ENCODE measurements at regions not wholly inside any gene's neighbourhood (a gene's known extent, or its start where the extent isn't known, plus 50 kb on each side); places are given as distances from the start of the nearest gene placed in this dataset.
"Not testable (repeated sequence)": the region's sequence is repeated elsewhere in the genome, so short reads cannot be mapped to it uniquely, and the experiment has no call there.

DNA sequence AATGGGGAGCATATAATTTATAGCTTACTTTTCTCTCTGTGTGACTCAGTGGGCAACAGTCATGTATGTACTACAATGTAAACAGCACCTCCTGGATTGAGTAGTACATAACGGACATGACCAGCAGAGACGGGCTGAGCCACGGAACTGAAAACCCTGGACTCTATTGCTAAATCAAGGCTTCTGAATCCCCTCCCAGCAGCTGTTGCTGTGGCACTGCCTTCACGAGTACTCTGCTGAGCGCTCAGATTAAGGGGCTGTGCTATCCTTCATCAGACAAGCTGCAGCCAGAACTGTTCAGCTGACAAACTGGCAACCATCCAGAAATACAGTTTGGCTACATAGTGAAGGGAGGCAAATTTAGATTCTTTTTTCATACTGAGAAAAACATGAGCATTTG lies 131.3 kb upstream of the CCDC180 start:
- no peak for DNase-seq (ENCODE audit: low spot score)

DNA sequence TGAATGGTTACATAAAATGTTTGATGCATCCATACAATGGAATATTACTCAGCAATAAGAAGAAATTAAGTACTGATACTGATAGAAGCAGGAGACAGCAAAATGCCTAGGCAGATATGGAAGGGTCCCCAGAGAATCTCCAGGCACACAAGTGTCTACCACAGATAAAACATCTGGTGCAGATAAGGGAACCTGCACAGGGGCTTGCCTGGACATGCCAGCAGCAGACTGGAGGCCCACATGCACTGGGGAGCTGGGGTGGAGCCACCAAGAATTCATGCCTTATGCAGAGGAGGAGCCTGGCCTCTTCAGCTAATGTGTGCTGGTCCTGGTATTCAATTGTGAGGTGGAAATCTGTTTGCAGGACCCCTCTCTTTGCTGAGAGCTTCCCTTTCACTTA lies 129.2 kb upstream of the CTSV start:
- not testable (repeated sequence) for DNase-seq (ENCODE audit: low spot score)

DNA sequence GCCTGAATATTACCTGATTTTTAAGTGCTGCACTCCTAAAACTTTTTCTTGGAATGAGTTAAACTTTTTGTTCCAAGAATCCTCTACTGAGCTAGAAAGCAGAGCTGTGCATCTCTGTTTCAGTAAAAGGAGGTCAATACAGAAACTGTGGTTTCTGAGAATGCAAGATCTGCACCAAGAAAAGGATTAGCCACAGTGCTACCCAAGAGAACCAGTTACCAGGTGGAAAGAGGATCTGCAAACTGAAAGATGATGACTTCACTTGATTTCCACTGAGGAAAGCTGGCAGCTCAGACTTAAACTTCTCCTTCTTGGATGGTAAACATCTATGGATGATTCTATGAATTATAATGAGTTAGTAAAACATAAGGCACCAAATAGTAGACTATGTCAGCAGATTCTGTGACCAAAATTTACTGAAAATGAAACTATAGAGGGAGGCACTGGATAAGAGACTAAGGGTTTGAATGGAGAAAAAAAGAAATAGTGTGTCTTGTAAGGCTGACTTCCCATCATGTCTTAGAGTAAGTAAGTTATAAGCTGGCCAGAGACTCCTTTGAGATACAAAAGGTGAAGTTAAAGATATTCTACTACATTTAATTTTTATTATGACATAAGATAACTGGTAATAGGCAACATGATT lies 127.7 kb upstream of the CTSV start:
- DNase-seq (ENCODE audit: low spot score) = not testable (repeated sequence)

DNA sequence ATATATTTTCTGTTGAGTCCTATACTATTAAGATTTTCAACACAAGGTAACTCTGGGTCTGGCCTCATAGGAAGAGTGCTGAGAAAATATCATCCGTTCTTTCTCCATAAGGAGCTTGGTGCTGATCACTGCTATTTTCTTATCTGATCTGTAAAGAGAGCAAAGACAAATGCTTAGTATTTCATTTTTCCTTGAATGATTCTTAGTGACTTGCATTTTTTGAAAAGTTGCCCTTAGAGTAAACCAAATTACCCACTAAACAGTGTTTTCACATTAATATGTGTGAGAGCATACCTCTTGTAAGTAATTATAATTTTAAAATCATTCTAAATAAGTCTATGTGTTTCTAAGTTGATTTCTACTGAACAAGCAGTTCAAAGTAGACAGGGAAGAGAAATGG lies 121.3 kb upstream of the CTSV start:
- no peak for DNase-seq (ENCODE audit: low spot score)

DNA sequence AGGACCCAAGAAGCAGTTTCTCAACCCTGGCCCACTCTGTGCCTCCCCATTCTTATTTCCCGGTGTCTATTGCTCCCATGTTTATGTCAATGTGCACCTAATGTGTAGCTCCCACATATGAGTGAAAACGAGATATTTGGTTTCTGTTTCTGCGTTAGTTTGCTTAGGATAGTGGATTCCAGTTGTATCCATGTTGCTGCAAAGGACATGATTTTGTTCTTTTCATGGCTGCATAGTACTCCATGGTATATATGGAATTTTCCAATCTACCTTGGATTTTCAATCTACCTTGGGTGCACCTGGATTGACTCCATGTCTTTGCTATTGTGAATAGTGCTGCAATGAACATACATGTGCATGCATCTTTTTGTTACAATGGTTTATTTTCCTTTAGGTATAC lies 119.8 kb upstream of the CTSV start:
- DNase-seq (ENCODE audit: low spot score) = not testable (repeated sequence)

DNA sequence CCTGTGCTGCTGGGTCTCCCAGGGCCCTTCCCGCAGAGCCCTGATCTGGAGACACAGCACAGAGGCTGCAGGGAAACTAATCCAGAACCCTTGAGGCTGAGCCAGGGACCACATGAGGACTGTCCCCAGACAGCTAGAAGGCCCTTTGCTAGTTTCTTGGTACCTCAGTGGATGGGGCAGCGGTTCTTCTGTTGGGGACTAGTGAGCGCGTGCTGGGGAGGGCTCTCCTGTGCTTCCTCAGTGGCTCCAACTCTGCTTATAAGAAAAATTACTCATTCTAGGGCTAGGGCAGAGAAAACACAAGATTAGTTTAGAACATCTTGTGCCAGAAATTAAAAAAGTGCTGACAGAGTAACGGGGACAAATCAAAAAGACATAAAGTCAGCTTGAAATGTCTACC lies 116.5 kb upstream of the CTSV start:
- DNase-seq (ENCODE audit: low spot score) = not testable (repeated sequence)

DNA sequence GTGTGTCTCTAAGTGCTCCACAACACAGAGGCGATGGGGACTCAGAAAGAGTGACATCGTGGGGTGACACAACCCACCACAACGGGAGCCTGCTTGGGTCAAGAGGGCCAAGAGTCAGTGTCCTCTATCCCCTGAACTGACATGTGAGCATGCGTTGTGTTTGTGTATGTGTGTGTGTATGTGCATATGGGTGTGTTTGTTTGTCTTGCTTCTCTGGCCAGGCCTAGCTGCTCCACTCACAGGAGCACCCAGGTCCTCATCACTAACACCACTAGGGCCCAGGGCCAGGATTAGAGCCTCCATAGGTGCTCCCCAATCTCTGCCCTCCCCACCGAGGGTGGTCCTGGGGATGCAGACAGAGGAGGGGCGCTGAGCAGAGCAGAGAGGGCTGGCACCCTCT lies 115.0 kb upstream of the CTSV start:
- no peak for DNase-seq (ENCODE audit: low spot score)

DNA sequence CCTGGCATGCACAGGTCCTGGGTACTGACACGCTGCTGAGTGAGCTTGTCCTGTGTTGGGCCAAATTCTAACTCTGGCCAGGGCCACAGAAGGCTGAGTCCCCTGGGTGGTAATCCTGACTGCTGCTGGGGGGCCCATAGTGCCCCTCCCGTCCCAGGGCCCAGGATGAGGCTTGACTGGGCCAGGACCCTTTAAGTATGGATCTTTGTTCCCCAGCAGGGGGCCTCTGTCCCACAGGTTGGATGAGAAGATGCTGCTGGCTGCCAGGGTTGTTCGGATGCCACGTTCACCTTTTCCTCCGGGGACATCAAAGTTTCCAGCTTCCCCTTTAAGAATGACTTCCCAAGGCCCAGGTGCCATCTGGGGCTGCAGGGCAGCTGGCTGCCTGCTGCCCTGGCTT lies 114.2 kb upstream of the CTSV start:
- not testable (repeated sequence) for DNase-seq (ENCODE audit: low spot score)

DNA sequence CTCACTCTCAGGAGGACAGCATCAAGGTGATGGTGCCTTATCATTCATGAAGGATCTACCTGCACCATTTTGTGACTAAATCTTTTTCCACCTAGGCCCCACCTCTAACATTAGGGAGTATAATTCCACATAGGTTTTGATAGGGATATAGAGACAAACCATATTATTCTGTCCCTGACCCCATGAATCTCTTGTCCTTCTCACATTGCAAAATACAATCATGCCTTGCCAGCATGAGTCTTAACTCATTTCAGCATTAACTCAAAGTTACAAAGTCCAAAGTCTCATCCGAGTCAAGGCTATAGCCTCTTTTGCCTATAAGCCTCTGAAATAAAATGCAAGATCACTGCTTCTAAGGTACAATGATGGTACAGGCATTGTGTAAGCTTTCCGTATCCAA lies 111.5 kb upstream of the CTSV start:
- not testable (repeated sequence) for DNase-seq (ENCODE audit: low spot score)

DNA sequence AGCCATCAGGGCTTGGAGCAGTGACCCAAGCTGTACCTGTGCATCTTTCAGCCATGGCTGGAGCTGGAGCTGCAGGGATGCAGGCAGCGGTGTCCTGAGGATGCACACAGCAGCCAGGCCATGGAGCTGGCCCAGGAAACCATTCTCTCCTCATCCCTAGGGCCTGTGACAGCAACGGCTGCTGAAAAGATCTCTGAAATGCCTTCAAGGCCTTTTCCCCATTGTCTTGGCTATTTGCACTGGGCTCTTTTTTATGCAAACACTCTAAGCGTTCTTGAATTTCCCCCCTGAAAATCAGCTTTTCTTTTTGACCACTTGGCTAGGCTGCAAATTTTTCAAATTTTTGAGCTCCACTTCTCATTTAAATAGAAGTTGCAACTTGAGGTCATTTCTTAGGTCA lies 109.5 kb upstream of the CTSV start:
- not testable (repeated sequence) for DNase-seq (ENCODE audit: low spot score)

DNA sequence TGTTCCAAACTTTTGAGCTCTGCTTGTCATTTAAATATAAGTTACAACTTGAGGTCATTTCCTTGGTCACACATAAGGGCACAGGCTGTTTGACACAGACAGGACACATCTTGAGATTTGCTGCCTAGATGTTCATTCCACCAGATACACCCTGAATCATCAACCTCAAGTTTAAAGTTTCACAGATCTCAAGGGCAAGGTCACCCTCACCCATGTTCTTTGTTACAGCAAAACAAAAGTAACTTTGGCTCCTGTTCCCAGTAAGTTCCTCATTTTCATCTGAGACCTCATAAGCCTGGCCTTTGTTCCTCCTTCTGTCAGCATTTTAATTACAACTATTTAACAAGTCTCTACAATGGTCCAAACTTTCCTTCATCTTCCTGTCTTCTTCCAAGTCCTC lies 106.7 kb upstream of the CTSV start:
- DNase-seq (ENCODE audit: low spot score) = not testable (repeated sequence)

DNA sequence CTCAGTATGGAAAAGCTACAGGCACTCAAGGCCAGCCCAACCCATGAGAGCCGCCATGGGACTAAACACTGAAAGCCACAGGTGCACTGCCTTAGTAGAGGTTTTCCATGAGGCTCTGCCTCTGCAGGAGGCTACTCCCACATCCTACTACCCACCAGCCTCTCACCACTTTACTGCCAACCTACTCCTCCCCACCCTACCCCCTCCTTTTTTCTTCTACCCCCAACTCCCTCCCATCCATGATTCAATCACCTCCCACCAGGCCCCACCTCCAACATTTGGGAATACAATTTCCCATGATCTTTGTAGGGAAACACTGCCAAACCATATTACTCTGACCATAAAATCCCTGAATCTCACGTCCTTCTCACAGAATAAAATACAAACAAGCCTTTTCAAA lies 101.6 kb upstream of the CTSV start:
- no peak for DNase-seq (ENCODE audit: low spot score)

DNA sequence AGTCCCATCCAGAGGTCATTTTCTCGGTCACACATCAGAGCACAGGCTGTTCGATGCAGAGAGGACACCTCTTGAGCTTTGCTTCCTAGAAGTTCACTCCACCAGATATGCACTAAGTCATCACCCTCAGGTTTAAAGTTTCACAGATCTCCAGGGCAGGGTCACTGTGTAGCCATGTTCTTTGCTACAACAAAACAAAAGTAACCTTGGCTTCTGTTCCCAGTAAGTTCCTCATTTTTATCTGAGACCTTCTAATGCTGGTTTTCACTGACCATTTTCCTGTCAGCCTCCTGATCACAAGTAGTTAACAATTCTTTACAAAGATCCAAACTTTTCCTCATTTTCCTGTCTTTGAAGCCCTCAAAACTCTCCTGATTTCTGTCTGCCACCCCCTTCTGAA lies 97.5 kb upstream of the CTSV start:
- DNase-seq (ENCODE audit: low spot score) = no peak

DNA sequence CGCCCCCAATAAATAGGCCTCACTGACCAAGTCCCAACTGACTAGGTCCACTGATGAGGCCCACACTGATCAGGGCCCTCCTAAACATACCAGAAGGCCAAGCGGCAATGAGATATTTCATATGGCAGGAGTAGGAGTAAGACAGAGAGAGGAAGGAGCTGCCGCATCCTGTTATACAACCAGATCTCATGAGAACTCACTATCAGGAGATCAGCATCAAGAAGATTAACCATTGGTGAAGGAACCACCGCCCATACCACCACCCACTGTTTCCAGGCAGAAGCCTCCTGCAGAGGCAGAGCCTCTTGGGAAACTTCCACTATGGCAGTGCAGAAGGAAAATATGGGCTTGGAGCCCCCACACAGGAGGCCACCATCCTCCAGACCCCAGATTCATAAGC lies 95.0 kb upstream of the CTSV start:
- not testable (repeated sequence) for DNase-seq (ENCODE audit: low spot score)

DNA sequence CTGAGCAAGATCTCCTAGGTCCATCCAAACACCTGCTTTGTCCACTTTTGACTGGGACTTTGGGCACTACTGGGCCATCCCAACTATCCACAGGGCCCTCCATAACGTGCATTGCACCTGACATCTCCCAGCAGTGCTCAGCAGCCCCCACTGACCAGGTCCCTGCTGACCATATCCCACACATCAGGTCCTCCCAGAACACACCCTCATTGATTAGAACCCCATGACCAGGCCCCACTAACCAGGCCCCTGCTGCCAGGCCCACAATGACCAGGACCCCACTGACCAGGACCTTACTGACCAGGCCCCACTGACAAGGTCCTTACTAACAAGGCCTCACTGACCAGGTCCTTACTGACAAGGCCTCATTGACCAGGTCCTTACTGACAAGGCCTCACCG lies 93.9 kb upstream of the CTSV start:
- DNase-seq (ENCODE audit: low spot score) = no peak

DNA sequence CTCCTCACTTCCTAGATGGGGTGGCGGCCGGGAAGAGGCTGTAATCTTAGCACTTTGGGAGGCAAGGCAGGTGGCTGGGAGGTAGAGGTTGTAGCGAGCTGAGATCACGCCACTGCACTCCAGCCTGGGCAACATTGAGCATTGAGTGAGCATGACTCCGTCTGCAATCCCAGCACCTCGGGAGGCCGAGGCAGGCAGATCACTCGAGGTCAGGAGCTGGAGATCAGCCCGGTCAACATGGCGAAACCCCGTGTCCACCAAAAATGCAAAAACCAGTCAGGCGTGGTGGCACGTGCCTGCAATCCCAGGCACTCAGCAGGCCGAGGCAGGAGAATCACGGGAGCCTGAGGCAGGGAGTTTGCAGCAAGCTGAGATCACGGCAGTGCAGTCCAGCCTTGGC lies 91.9 kb upstream of the CTSV start:
- not testable (repeated sequence) for DNase-seq (ENCODE audit: low spot score)

DNA sequence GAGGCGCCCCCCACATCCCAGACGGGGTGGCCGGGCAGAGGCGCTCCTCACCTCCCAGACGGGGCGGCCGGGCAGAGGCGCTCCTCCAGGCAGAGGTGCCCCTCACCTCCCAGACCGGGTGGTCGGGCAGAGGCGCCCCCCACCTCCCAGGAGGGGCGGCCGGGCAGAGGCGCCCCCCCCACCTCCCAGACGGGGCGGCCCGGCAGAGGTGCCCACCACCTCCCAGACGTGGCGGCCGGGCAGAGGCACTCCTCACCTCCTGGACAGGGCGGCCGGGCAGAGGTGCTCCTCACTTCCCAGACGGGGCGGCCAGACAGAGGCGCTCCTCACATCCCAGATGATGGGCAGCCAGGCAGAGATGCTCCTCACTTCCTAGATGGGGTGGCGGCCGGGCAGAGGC lies 91.4 kb upstream of the CTSV start:
- not testable (repeated sequence) for DNase-seq (ENCODE audit: low spot score)

DNA sequence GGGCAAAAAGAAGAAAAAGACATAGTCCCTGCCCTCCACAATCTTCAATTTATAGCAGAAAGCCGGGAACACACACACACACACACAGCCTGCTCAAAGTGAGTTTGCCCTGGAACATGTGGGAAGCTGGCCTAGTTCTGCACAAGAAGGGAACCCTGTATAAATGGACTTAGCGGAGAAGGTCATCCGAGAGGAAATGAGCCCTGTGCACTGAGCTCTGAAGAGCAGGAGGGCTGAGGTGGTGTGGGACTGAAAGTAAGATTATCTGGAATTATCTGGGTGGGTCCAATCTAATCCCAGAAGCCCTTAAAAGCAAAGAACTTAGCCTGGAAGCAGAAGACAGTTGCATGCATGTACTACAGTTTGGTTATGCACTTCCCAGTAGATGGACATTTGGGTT lies 90.0 kb upstream of the CTSV start:
- DNase-seq (ENCODE audit: low spot score) = no peak

DNA sequence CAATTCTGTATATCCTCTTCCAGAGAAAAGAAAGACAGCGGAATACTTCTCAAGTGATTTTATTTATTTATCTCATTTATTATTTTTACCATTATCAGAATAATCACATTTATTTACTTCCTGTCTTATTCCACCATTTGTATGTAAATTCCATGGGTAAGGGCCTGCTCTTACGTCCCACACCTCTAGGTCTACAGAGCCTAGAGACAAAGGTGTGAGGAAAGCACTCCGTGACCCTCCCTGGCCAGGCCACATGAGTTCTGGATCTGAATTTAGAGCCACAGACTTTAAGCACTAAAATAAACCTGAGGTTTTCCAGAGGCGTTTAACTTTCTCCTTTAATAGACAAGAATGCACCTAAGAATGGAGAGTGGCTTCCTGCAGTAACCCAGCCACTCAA lies 85.3 kb upstream of the CTSV start:
- no peak for DNase-seq (ENCODE audit: low spot score)

DNA sequence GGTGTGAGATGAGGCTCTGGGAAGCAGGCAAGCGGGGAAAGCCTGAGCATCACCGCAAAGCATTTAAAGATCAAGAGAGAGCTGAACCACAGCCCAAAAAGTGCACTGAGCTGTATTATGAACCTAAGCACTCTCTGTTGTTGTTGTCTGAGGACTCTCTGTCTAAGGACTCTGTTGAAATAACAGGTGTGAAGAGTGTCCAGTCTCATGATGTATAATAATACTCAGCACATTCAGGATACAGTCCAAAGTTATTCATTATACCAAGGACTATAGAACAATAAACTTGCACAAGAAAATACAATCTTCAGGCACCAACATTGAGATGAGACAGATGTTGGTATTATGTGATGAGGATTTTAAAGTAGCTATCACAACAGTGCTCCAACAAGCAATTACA lies 71.8 kb upstream of the CTSV start:
- DNase-seq (ENCODE audit: low spot score) = no peak

DNA sequence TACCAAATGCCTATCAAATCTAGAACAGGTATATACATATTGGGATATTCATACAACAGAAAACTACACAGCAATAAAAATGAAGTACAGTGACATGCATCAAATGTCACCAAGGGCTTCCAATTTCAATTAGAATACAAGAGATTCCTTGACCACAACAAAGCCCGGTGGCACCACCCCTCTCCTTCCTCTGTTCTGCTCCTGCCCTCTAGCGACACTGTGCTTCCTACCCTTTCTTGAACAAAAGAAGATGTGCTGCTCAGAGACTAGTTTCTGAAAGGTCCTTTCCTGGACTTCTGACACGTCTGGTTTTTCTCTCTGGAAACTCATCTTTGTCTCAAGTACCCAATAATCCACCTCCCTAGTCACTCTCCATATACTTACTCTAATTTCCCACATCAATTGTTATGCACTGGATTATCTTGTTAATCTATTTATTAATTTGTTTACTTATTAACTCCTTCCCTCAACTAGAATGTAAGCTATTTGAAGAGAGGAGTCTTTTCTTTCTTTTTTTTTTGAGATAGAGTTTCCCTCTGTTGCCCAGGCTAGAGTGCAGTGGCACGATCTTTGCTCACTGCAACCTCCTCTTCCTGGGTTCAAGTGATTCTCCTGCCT lies 70.4 kb upstream of the CTSV start:
- DNase-seq (ENCODE audit: low spot score) = peak; percentile 77

DNA sequence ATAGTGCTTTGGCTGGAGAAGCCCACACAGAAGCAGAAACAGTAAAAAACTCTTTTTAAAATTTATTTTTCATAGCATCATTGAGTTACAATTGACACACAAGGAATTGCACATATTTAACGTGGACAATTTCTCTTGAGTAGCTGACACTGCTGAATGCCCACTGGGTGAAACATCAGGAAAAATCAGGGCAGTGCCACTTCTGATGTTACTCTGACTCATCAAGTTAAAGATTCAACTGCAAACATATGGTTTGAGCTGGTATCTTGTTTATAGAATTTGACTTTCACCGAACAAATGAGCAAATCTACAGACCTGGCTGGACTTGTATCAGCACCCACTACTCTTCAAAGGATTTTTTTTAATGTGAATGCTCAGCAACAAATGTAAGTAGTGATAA lies 66.3 kb upstream of the CTSV start:
- not testable (repeated sequence) for DNase-seq (ENCODE audit: low spot score)

DNA sequence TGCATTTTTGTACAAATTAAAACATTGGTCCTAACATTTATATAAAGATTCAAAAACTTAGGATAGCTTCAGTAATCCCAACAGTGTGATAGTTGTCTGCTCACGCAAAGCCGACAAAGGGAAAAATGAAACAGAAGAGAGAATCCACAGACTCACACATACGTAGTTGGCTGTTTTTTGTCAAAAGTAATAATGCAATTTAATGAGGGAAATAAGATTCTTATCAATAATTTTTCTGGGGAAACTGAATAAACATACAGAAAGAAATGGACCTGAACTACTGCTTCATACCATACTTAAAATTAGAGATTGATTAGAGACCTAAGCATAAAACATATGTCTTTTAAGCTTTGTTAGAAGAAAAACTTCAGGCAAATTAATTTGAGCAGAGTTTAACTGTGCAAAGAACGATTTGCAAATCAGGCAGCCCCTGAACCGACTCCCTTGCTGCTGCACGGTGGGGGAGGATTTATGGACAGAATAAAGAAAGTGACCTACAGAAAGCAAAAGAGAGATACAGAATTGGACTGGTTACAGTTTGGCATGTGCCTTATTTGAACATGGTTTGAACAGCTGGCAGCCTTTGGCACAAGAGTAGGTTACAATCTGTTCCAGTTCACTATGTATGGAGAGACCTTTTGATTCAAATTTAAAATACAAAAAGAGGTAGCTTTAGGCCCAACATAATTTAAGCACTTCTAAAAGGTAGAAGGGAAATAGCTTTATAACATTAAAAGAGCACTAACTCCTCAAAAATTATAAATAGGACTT lies 64.9 kb upstream of the CTSV start:
- not testable (repeated sequence) for DNase-seq (ENCODE audit: low spot score)
